ENCODE measurements at regions not wholly inside any gene's neighbourhood (a gene's known extent, or its start where the extent isn't known, plus 50 kb on each side); places are given as distances from the start of the nearest gene placed in this dataset.
"Not testable (repeated sequence)": the region's sequence is repeated elsewhere in the genome, so short reads cannot be mapped to it uniquely, and the experiment has no call there.

DNA sequence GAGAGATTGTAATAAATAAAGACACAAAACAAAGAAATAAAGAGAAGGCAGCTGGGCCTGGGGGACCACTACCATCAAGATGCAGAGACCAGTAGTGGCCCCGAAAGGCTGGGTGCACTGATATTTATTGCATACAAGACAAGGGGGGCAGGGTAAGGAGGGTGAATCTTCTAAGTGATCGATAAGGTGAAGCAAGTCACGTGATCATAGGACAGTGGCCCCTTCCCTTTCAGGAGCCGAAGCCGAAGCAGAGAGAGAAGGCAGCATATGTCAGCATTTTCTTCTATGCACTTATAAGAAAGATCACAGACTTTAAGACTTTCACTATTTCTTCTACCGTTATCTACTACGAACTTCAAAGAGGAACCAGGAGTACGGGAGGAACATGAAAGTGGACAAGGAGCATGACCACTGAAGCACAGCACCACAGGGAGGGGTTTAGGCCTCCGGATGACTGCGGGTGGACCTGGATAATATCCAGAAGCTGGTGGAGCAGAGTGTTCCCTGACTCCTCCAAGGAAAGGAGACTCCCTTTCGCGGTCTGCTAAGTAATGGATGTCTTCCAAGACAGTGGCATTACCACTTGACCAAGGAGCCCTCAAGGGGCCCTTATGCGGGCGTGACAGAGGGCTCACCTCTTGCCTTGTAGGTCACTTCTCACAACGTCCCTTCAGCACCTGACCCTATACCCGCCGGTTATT lies 126.4 kb downstream of the RBM46 start:
- not testable (repeated sequence) for H3K27ac ChIP-seq; H3K4me2 ChIP-seq; H3K4me1 Mint-ChIP-seq; H3K36me3 ChIP-seq; H3K9me3 ChIP-seq (ENCODE audit: low read depth); H3K4me3 ChIP-seq; H3K9me3 Mint-ChIP-seq; H3K27me3 Mint-ChIP-seq (ENCODE audit: insufficient read depth, low read depth); H3K4me3 Mint-ChIP-seq; H3K79me2 ChIP-seq (ENCODE audit: low read depth); H3K9ac ChIP-seq; H3K4me1 ChIP-seq; H2AFZ ChIP-seq (replicated peaks); H3K27me3 ChIP-seq; H3K27ac Mint-ChIP-seq; H3K36me3 Mint-ChIP-seq; DNase-seq (ENCODE audit: low spot score); H4K20me1 ChIP-seq (ENCODE audit: low read depth); H3F3A ChIP-seq (ENCODE audit: low read depth)

DNA sequence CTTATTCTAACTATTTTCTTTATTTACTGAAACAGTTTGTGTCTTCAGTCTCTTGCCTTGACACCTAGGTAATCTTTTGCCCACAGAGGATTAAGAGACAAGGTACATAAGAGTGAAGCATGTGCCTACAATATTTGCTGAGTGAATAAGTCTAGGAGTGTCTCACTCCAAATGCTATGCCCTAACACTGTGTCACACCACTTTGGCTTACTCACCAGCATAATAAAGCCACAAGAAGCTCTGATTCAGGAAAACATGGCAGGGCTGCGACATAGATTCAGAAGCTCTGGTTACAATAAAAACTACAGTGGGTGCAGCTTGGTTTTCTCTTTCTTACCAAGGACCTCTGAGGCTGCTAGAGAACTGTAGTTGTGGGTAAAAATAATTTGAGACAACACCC lies 127.1 kb downstream of the RBM46 start:
- no peaks in the 10 kb centered on the region for H3K27me3 ChIP-seq
- no peak overlapping the region for H3K27ac Mint-ChIP-seq
- peaks cover 2% of the 10 kb centered on the region for H3K4me1 Mint-ChIP-seq
- H3K4me1 ChIP-seq: no peaks in the 10 kb centered on the region
- no peak for TF ChIP-seq EZH2phosphoT487 (IDR thresholded peaks at IDR 0.05)
- TF ChIP-seq EZH2 (IDR thresholded peaks at IDR 0.05): no peak
- TF ChIP-seq, protein P1, sequence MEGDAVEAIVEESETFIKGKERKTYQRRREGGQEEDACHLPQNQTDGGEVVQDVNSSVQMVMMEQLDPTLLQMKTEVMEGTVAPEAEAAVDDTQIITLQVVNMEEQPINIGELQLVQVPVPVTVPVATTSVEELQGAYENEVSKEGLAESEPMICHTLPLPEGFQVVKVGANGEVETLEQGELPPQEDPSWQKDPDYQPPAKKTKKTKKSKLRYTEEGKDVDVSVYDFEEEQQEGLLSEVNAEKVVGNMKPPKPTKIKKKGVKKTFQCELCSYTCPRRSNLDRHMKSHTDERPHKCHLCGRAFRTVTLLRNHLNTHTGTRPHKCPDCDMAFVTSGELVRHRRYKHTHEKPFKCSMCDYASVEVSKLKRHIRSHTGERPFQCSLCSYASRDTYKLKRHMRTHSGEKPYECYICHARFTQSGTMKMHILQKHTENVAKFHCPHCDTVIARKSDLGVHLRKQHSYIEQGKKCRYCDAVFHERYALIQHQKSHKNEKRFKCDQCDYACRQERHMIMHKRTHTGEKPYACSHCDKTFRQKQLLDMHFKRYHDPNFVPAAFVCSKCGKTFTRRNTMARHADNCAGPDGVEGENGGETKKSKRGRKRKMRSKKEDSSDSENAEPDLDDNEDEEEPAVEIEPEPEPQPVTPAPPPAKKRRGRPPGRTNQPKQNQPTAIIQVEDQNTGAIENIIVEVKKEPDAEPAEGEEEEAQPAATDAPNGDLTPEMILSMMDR (IDR thresholded peaks at IDR 0.05): no peak
- H3K36me3 ChIP-seq: no peaks in the 10 kb centered on the region
- no peak overlapping the region for H3K4me3 ChIP-seq
- no peak overlapping the region for H3K27ac ChIP-seq
- H3K36me3 Mint-ChIP-seq: no peaks in the 10 kb centered on the region
- H3K79me2 ChIP-seq (ENCODE audit: low read depth): no peaks in the 10 kb centered on the region
- H3K9me3 Mint-ChIP-seq: no peaks in the 10 kb centered on the region
- peaks cover 3% of the 10 kb centered on the region for H3K27me3 Mint-ChIP-seq (ENCODE audit: insufficient read depth, low read depth)
- no peak overlapping the region for H3K4me2 ChIP-seq
- H3K9ac ChIP-seq: no peak overlapping the region
- H4K20me1 ChIP-seq (ENCODE audit: low read depth): no peaks in the 10 kb centered on the region
- no peak overlapping the region for H2AFZ ChIP-seq (replicated peaks)
- no peak for DNase-seq (ENCODE audit: low spot score)
- H3F3A ChIP-seq (ENCODE audit: low read depth): no peaks in the 10 kb centered on the region
- H3K4me3 Mint-ChIP-seq: no peak overlapping the region
- no peaks in the 10 kb centered on the region for H3K9me3 ChIP-seq (ENCODE audit: low read depth)

DNA sequence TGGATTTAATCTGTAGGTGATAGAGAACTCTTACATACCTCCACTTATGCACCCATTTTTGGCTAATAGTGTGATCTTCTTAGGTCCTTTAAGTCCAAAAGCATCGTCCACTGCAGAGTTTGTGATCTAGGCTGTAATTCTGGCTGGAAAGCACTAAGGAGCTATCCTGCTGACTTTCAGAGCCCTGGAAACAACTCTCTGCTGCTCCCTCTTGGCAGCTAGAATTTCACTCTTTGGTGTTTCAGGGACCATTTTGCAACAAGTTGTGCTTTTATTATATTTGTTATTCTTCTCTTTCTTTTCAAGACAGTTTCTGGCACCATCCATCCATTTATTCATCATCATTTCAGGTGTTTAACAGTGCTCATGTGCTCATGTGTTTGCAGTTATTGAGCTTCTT lies 130.0 kb downstream of the RBM46 start:
- Mint-ChIP-seq H3K27ac (no peak overlapping the region), H3K9me3 (no peaks in the 10 kb centered on the region), H3K36me3 (no peaks in the 10 kb centered on the region), H3K4me1 (peaks cover 2% of the 10 kb centered on the region), H3K27me3 (ENCODE audit: insufficient read depth, low read depth) (peaks cover 5% of the 10 kb centered on the region), H3K4me3 (no peak overlapping the region)
- no peaks in the 10 kb centered on the region for H3K36me3 ChIP-seq
- no peaks in the 10 kb centered on the region for H4K20me1 ChIP-seq (ENCODE audit: low read depth)
- no peak overlapping the region for H3K27ac ChIP-seq
- no peaks in the 10 kb centered on the region for H3K9me3 ChIP-seq (ENCODE audit: low read depth)
- no peak overlapping the region for H3K4me3 ChIP-seq
- TF ChIP-seq EZH2 (IDR thresholded peaks at IDR 0.05): no peak
- TF ChIP-seq, protein P1 (IDR thresholded peaks at IDR 0.05): peak; percentile 57
- TF ChIP-seq EZH2phosphoT487 (IDR thresholded peaks at IDR 0.05): no peak
- H2AFZ ChIP-seq (replicated peaks): peak overlapping the region; percentile 93
- no peaks in the 10 kb centered on the region for H3K27me3 ChIP-seq
- H3K79me2 ChIP-seq (ENCODE audit: low read depth): no peaks in the 10 kb centered on the region
- no peaks in the 10 kb centered on the region for H3F3A ChIP-seq (ENCODE audit: low read depth)
- H3K4me2 ChIP-seq: no peak overlapping the region
- no peak overlapping the region for H3K9ac ChIP-seq
- peak; percentile 49 for DNase-seq (ENCODE audit: low spot score)
- H3K4me1 ChIP-seq: no peaks in the 10 kb centered on the region

DNA sequence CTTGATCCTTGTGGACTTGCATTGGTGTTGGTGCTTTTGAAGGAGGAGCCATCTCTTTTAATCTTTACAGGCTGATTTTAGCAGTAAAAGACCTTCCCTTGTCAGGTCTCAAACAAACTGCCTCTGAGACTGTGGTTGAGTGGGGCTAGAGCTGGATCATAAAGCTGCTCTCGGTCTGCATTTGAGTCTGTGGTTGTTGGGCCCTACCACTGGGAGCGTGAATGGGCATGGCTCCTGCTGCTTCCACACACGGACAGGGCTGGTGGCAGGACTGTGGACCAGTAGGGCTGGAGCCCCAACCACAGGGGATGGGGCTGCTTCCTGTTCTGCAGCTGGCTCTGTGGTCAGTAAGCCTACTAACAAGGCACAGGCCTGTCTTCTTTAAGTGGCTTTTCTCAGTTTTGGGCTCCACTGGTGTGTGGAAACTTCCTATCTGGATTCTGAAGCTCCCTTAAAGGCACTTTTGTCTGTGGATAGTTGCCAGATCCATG lies 130.6 kb downstream of the RBM46 start:
- Histone ChIP-seq H3K79me2 (ENCODE audit: low read depth) (no peaks in the 10 kb centered on the region), H3K4me1 (no peaks in the 10 kb centered on the region), H3K36me3 (no peaks in the 10 kb centered on the region), H4K20me1 (ENCODE audit: low read depth) (no peaks in the 10 kb centered on the region), H2AFZ (replicated peaks) (peak overlapping the region; percentile 93), H3K9ac (no peak overlapping the region), H3K4me2 (no peak overlapping the region), H3K27me3 (no peaks in the 10 kb centered on the region), H3F3A (ENCODE audit: low read depth) (no peaks in the 10 kb centered on the region), H3K27ac (no peak overlapping the region), H3K9me3 (ENCODE audit: low read depth) (no peaks in the 10 kb centered on the region), H3K4me3 (no peak overlapping the region)
- Mint-ChIP-seq H3K9me3 (no peaks in the 10 kb centered on the region), H3K27ac (no peak overlapping the region), H3K4me3 (no peak overlapping the region), H3K27me3 (ENCODE audit: insufficient read depth, low read depth) (peaks cover 5% of the 10 kb centered on the region), H3K4me1 (peaks cover 2% of the 10 kb centered on the region), H3K36me3 (no peaks in the 10 kb centered on the region)
- no peak for DNase-seq (ENCODE audit: low spot score)
- TF ChIP-seq, protein P1 (IDR thresholded peaks at IDR 0.05): no peak
- TF ChIP-seq EZH2 (IDR thresholded peaks at IDR 0.05): no peak
- TF ChIP-seq EZH2phosphoT487 (IDR thresholded peaks at IDR 0.05): no peak
